Stimulated activated CD8-positive, alpha-beta memory T cell treated with anti-CD3 and anti-CD28 coated beads, Interleukin-15, amount 100 ng/mL, for 4 hours (primary cell): ENCODE measurements at regions not wholly inside any gene's neighbourhood (a gene's known extent, or its start where the extent isn't known, plus 50 kb on each side); places are given as distances from the start of the nearest gene placed in this dataset.
"Not testable (repeated sequence)": the region's sequence is repeated elsewhere in the genome, so short reads cannot be mapped to it uniquely, and the experiment has no call there.

Experiments used
- DNase-seq, 2 donors: peaks; one replicate each; pipeline ENCODE4 v3.0.0-alpha.2; 2020; ENCODE audit warnings: low read depth in 2 of 2

GRCh38 chr3:95265129-95265528 is 1202.3 kb downstream of the NSUN3 start:
- DNase-seq: no peak

- no peak for DNase-seq
Observed at GRCh38 chr3:95271395-95271794, 1208.5 kb downstream of the NSUN3 start.

GRCh38 chr3:95272166-95272565 is 1209.3 kb downstream of the NSUN3 start:
- no peak for DNase-seq

- DNase-seq: no peak
Observed at GRCh38 chr3:95272781-95273180, 1209.9 kb downstream of the NSUN3 start.

GRCh38 chr3:95277613-95278012 is 1214.8 kb downstream of the NSUN3 start:
- DNase-seq: no peak

- no peak for DNase-seq
Observed at GRCh38 chr3:95280711-95281352, 1218.0 kb downstream of the NSUN3 start.

GRCh38 chr3:95289295-95289694 is 1226.4 kb downstream of the NSUN3 start:
- DNase-seq: no peak

- DNase-seq: no peak
Observed at GRCh38 chr3:95297581-95297980, 1234.7 kb downstream of the NSUN3 start.

- DNase-seq: no peak
Observed at GRCh38 chr3:95302044-95302443, 1239.2 kb downstream of the NSUN3 start.

- DNase-seq: no peak
Observed at GRCh38 chr3:95310560-95310959, 1247.7 kb downstream of the NSUN3 start.

GRCh38 chr3:95311272-95311671 is 1248.4 kb downstream of the NSUN3 start:
- DNase-seq: no peak

- no peak for DNase-seq
Observed at GRCh38 chr3:95312650-95313049, 1249.8 kb downstream of the NSUN3 start.

GRCh38 chr3:95319921-95320494 is 1257.1 kb downstream of the NSUN3 start:
- DNase-seq: no peak

- DNase-seq: no peak
Observed at GRCh38 chr3:95327478-95327877, 1264.6 kb downstream of the NSUN3 start.

GRCh38 chr3:95333826-95334225 is 1271.0 kb downstream of the NSUN3 start:
- no peak for DNase-seq

- no peak for DNase-seq
Observed at GRCh38 chr3:95334461-95334860, 1271.6 kb downstream of the NSUN3 start.

GRCh38 chr3:95335517-95335916 is 1272.7 kb downstream of the NSUN3 start:
- no peak for DNase-seq

GRCh38 chr3:95338446-95338845 is 1275.6 kb downstream of the NSUN3 start:
- no peak for DNase-seq

- no peak for DNase-seq
Observed at GRCh38 chr3:95341314-95341713, 1278.5 kb downstream of the NSUN3 start.

GRCh38 chr3:95343228-95343627 is 1280.4 kb downstream of the NSUN3 start:
- no peak for DNase-seq

GRCh38 chr3:95343767-95344166 is 1280.9 kb downstream of the NSUN3 start:
- no peak for DNase-seq

GRCh38 chr3:95347936-95348335 is 1285.1 kb downstream of the NSUN3 start:
- DNase-seq: not testable (repeated sequence)

- no peak for DNase-seq
Observed at GRCh38 chr3:95348879-95349278, 1286.0 kb downstream of the NSUN3 start.

GRCh38 chr3:95350049-95350448 is 1287.2 kb downstream of the NSUN3 start:
- no peak for DNase-seq
